ENCODE measurements at regions not wholly inside any gene's neighbourhood (a gene's known extent, or its start where the extent isn't known, plus 50 kb on each side); places are given as distances from the start of the nearest gene placed in this dataset.

GRCh38 chr1:5238351-5239130, 584.1 kb downstream of the AJAP1 start:
- no peak for DNase-seq (ENCODE audit: low read depth)

- DNase-seq (ENCODE audit: low read depth): no peak
Measured at GRCh38 chr1:5235355-5235899, 581.0 kb downstream of the AJAP1 start.

- DNase-seq (ENCODE audit: low read depth): no peak
Measured at GRCh38 chr1:5232537-5232936, 578.1 kb downstream of the AJAP1 start.

- DNase-seq (ENCODE audit: low read depth): no peak
Measured at GRCh38 chr1:5231541-5232315, 577.3 kb downstream of the AJAP1 start.

- DNase-seq (ENCODE audit: low read depth): no peak
Measured at GRCh38 chr1:5227114-5227513, 572.7 kb downstream of the AJAP1 start.

GRCh38 chr1:5225707-5226704, 571.6 kb downstream of the AJAP1 start:
- no peak for DNase-seq (ENCODE audit: low read depth)

GRCh38 chr1:5223206-5223605, 568.8 kb downstream of the AJAP1 start:
- no peak for DNase-seq (ENCODE audit: low read depth)

- no peak for DNase-seq (ENCODE audit: low read depth)
Measured at GRCh38 chr1:5222626-5223025, 568.2 kb downstream of the AJAP1 start.

GRCh38 chr1:5221451-5221850, 567.0 kb downstream of the AJAP1 start:
- DNase-seq (ENCODE audit: low read depth): no peak

GRCh38 chr1:5220821-5221220, 566.4 kb downstream of the AJAP1 start:
- no peak for DNase-seq (ENCODE audit: low read depth)

GRCh38 chr1:5220421-5220820, 566.0 kb downstream of the AJAP1 start:
- no peak for DNase-seq (ENCODE audit: low read depth)

- no peak for DNase-seq (ENCODE audit: low read depth)
Measured at GRCh38 chr1:5200006-5200405, 545.6 kb downstream of the AJAP1 start.

- no peak for DNase-seq (ENCODE audit: low read depth)
Measured at GRCh38 chr1:5198328-5198727, 543.9 kb downstream of the AJAP1 start.

- DNase-seq (ENCODE audit: low read depth): no peak
Measured at GRCh38 chr1:5191470-5191869, 537.1 kb downstream of the AJAP1 start.

GRCh38 chr1:5189384-5189783, 535.0 kb downstream of the AJAP1 start:
- DNase-seq (ENCODE audit: low read depth): no peak

- DNase-seq (ENCODE audit: low read depth): no peak
Measured at GRCh38 chr1:5165762-5166161, 511.4 kb downstream of the AJAP1 start.

GRCh38 chr1:5164158-5164557, 509.7 kb downstream of the AJAP1 start:
- DNase-seq (ENCODE audit: low read depth): no peak

- DNase-seq (ENCODE audit: low read depth): no peak
Measured at GRCh38 chr1:5161372-5161771, 507.0 kb downstream of the AJAP1 start.

- DNase-seq (ENCODE audit: low read depth): no peak
Measured at GRCh38 chr1:5157175-5157574, 502.8 kb downstream of the AJAP1 start.

- DNase-seq (ENCODE audit: low read depth): no peak
Measured at GRCh38 chr1:5156416-5157120, 502.2 kb downstream of the AJAP1 start.

- DNase-seq (ENCODE audit: low read depth): no peak
Measured at GRCh38 chr1:5151511-5151910, 497.1 kb downstream of the AJAP1 start.
